Tibial nerve (tissue), 4 donors: ENCODE measurements at regions not wholly inside any gene's neighbourhood (a gene's known extent, or its start where the extent isn't known, plus 50 kb on each side); places are given as distances from the start of the nearest gene placed in this dataset.

Source experiments
- CTCF ChIP-seq, 5 experiments: fragments of 200-600 bp in 3 of 5; fragments of 450-650 bp in 2 of 5; sonication (generic) in 3 of 5; IDR thresholded peaks; one replicate each; pipeline ENCODE4 v1.5.1; 2016 to 2019; ENCODE audit warnings: antibody characterized with exemption in 5 of 5, mild to moderate bottlenecking in 3 of 5, moderate library complexity in 2 of 5
- EP300 ChIP-seq, 2 donors: sonication (generic); formaldehyde crosslinking; IDR thresholded peaks; one replicate each; pipeline ENCODE4 v1.6.1; 2017; ENCODE audit warnings: antibody characterized with exemption in 2 of 2, mild to moderate bottlenecking in 1 of 2

GRCh38 chr3:150292891-150293290 lies 115.2 kb upstream of the TSC22D2 start:
- TF ChIP-seq CTCF (IDR thresholded peaks at IDR 0.05) = no peak
- no peak for TF ChIP-seq EP300 (IDR thresholded peaks at IDR 0.05)
